K562 (cell line): ENCODE measurements at regions not wholly inside any gene's neighbourhood (a gene's known extent, or its start where the extent isn't known, plus 50 kb on each side); places are given as distances from the start of the nearest gene placed in this dataset.

Source experiments
- ATAC-seq: fragments of 200-7000 bp; cut with Tn5 transposase; 3 replicates; pipeline ENCODE4 v1.9.1; 2020; ENCODE audit warnings: moderate library complexity
- BruUV-seq: library from RNA; stranded (reverse); fragments of 400-500 nt; replicated peaks from 2 replicates; lab custom pipeline; 2021; lab: Mats Ljungman, UMichigan
- CTCF ChIA-PET: fragments of 300-600 bp; formaldehyde crosslinking; extraction: SDS; loops from one replicate; lab custom pipeline; 2021; ENCODE audit warnings: low intra/inter-chr PET ratio; lab: Yijun Ruan, JAX
- POLR2A ChIA-PET: fragments of 300-600, 350-650 bp; sonication (Branson Sonifier 250); formaldehyde crosslinking; extraction: SDS; loops from one replicate; lab custom pipeline; 2021; ENCODE audit warnings: antibody characterized with exemption, inconsistent platforms; lab: Yijun Ruan, JAX
- DNase-seq, 4 experiments: peaks; one replicate each; pipeline versions ENCODE4 v3.0.0 to v3.0.0-alpha.2; 2011 to 2018; ENCODE audit warnings: low spot score in 3 of 4, mixed read lengths in 3 of 4; ENCODE audit errors: extremely low read depth in 1 of 4
- FAIRE-seq: peaks from 2 replicates; lab custom pipeline; 2011; peaks lifted over from hg19 to GRCh38; lab: Jason Lieb, UNC
- H2AFZ ChIP-seq: 2 replicates; pipeline ENCODE4 v1.6.0; 2011; ENCODE audit warnings: low read depth, low read length, control low read depth, inconsistent platforms
- H3K27ac ChIP-seq: fragments of 200-600 bp; 3 replicates; pipeline ENCODE4 v1.8.0; 2011; ENCODE audit warnings: low read depth, mild to moderate bottlenecking, control low read depth, inconsistent platforms, low read length, moderate library complexity, mixed read lengths; ENCODE audit errors: extremely low read depth
- H3K27me3 ChIP-seq, 2 experiments: fragments of 300-600 bp in 1 of 2; 2 replicates in 1 of 2; 3 replicates in 1 of 2; pipeline versions ENCODE4 v1.6.0 to v1.8.0; 2011; ENCODE audit warnings: inconsistent platforms in 2 of 2, low read length in 2 of 2, mild to moderate bottlenecking in 1 of 2, mixed read lengths in 1 of 2, moderate library complexity in 1 of 2; ENCODE audit not compliant: control insufficient read depth in 2 of 2, insufficient read depth in 2 of 2
- H3K36me3 ChIP-seq: fragments of 300-600 bp; 3 replicates; pipeline ENCODE4 v1.8.0; 2011; ENCODE audit warnings: mild to moderate bottlenecking, low read length, inconsistent platforms; ENCODE audit not compliant: control insufficient read depth, insufficient read depth
- H3K4me1 ChIP-seq, 2 experiments: fragments of 200-600 bp in 1 of 2; replicated peaks in 1 of 2; 2 replicates in 1 of 2; 3 replicates in 1 of 2; pipeline versions ENCODE4 v1.5.1 to v1.8.0; 2011; ENCODE audit warnings: inconsistent platforms in 2 of 2, low read length in 2 of 2, mild to moderate bottlenecking in 1 of 2, mixed read lengths in 1 of 2, moderate library complexity in 1 of 2; ENCODE audit not compliant: control insufficient read depth in 2 of 2, insufficient read depth in 2 of 2
- H3K4me2 ChIP-seq: 2 replicates; pipeline ENCODE4 v1.6.1; 2011; ENCODE audit warnings: low read length, control low read depth, inconsistent platforms, mixed read lengths; ENCODE audit not compliant: insufficient read depth
- H3K4me3 ChIP-seq: fragments of 200-600 bp; sonication (generic), shearing (Covaris generic); 2 replicates; pipeline ENCODE4 v1.5.1; 2016; ENCODE audit warnings: control low read depth, inconsistent platforms
- H3K79me2 ChIP-seq: fragments of 200-600 bp; 3 replicates; pipeline ENCODE4 v1.8.0; 2011; ENCODE audit warnings: low read length, inconsistent platforms; ENCODE audit not compliant: control insufficient read depth, insufficient read depth
- H3K9ac ChIP-seq, 2 experiments: 2 replicates each; pipeline versions ENCODE4 v1.6.0 to v1.6.1; 2011; ENCODE audit warnings: low read depth in 2 of 2, low read length in 2 of 2, control low read depth in 1 of 2, inconsistent platforms in 1 of 2, mild to moderate bottlenecking in 1 of 2, mixed read lengths in 1 of 2; ENCODE audit not compliant: insufficient read depth in 1 of 2
- H3K9me1 ChIP-seq: one replicate; pipeline ENCODE4 v1.6.0; 2011; ENCODE audit warnings: inconsistent platforms, mild to moderate bottlenecking, low read length, moderate library complexity; ENCODE audit not compliant: control insufficient read depth, insufficient read depth
- H3K9me3 ChIP-seq: replicated peaks from 2 replicates; pipeline ENCODE4 v1.5.1; 2011; ENCODE audit warnings: low read depth, low read length, inconsistent platforms; ENCODE audit not compliant: control insufficient read depth, insufficient read depth
- H4K20me1 ChIP-seq: replicated peaks from 2 replicates; pipeline ENCODE4 v1.6.1; 2011; ENCODE audit warnings: low read length, inconsistent platforms, mixed read lengths; ENCODE audit not compliant: control insufficient read depth, insufficient read depth
- CCAR2 ChIP-seq: fragments of 200-400 bp; formaldehyde crosslinking; IDR thresholded peaks from 2 replicates; pipeline ENCODE4 v1.6.1; 2017; ENCODE audit warnings: mild to moderate bottlenecking, low read depth, low read length
- CSDE1 ChIP-seq, 2 experiments: fragments of 450-650 bp; IDR thresholded peaks; 2 replicates each; pipeline ENCODE4 v1.6.1; 2016; ENCODE audit warnings: mild to moderate bottlenecking in 1 of 2
- HDAC6 ChIP-seq: IDR thresholded peaks from 2 replicates; pipeline ENCODE4 v1.6.1; 2012; ENCODE audit warnings: low read depth, mild to moderate bottlenecking, control low read depth, inconsistent platforms, low read length, moderate library complexity
- HDAC8 ChIP-seq: fragments of 450-650 bp; IDR thresholded peaks from 2 replicates; pipeline ENCODE4 v1.6.1; 2016; ENCODE audit warnings: mild to moderate bottlenecking, missing genetic modification characterization, moderate library complexity, missing compliant biosample characterization
- L3MBTL2 ChIP-seq: fragments of 450-650 bp; IDR thresholded peaks from 2 replicates; pipeline ENCODE4 v1.6.1; 2016; ENCODE audit warnings: mild to moderate bottlenecking, moderate library complexity
- NCOA6 ChIP-seq: fragments of 450-650 bp; IDR thresholded peaks from 2 replicates; pipeline ENCODE4 v1.6.1; 2017; ENCODE audit warnings: mild to moderate bottlenecking
- ZNF778 ChIP-seq: fragments of 450-650 bp; formaldehyde crosslinking; IDR thresholded peaks from 2 replicates; pipeline ENCODE4 v1.4.0; 2020; ENCODE audit warnings: mild to moderate bottlenecking, moderate library complexity
- WGBS: fragments of 100-300 bp; shearing (Covaris generic); methylation state at CpG from one replicate; pipeline ENCODE4 v1.1.6; 2016; ENCODE audit warnings: low coverage, mixed read lengths; ENCODE audit not compliant: insufficient coverage; ENCODE audit errors: missing lambda C conversion rate; 5-methylcytosine and 5-hydroxymethylcytosine counted together
- in situ Hi-C: fragments of 300-500 bp; cut with MboI; formaldehyde crosslinking; loops from 4 replicates; pipeline ENCODE4 v1.15.0; 2018; ENCODE audit warnings: inconsistent platforms, mixed read lengths
- intact Hi-C: fragments of 100-400 bp; cut with micrococcal nuclease; formaldehyde crosslinking; loops from 2 replicates; pipeline ENCODE4 v1.14.2; 2022
- TF ChIP-seq, protein P1 (sequence below): sonication (generic); formaldehyde crosslinking; IDR thresholded peaks from 2 replicates; pipeline ENCODE4 v1.9.0; 2022; ENCODE audit warnings: mild to moderate bottlenecking, missing genetic modification reagents
- TF ChIP-seq, protein P2 (sequence below): sonication (generic); formaldehyde crosslinking; IDR thresholded peaks from 2 replicates; pipeline ENCODE4 v1.8.0; 2023; ENCODE audit warnings: mild to moderate bottlenecking, missing genetic modification reagents
- TF ChIP-seq, protein P3 (sequence below): fragments of 250-450 bp; sonication (Bioruptor Pico); IDR thresholded peaks from 2 replicates; pipeline ENCODE4 v1.8.0; 2022; ENCODE audit warnings: inconsistent platforms
- TF ChIP-seq, protein P4 (sequence below): fragments of 250-450 bp; sonication (Bioruptor Pico); IDR thresholded peaks from 2 replicates; pipeline ENCODE4 v1.5.0; 2021
- TF ChIP-seq, protein P5 (sequence below): fragments of 450-650 bp; formaldehyde crosslinking; conservative IDR thresholded peaks from 2 replicates; pipeline ENCODE4 v1.4.0; 2022; ENCODE audit warnings: mild to moderate bottlenecking, missing genetic modification characterization
- TF ChIP-seq, protein P6 (sequence below): fragments of 250-450 bp; sonication (Bioruptor Pico); IDR thresholded peaks from 2 replicates; pipeline ENCODE4 v1.5.0; 2020; ENCODE audit warnings: mild to moderate bottlenecking, borderline replicate concordance

DNA sequence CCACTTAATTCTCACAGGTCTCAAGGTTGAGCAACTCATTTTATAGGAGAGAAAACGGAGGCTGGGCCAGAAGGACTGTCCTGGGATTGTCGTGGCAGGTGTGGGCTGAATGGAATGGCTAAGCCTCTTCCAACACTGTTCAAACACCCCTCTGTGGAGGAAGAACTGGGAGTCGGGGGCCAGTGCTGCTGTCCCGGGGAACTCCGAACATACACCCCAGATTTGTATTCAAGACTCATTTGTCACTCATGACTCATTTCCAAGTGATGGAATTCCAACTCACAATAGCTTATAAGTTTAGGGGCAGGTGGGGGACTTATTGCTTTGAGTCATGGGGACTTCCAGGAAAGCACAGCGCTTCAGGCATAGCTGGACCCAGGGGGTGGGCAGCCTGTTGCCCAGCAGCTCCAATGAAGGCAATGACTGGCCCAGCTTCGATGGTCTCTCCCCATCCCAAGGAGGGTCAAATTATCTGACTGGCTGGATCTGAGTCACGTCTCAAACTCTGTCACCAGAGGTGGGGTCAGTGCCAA, 72.5 kb downstream of the TM2D3 start:
- 3% methylated on average over 7 of the region's 8 CpGs for WGBS
- no peaks in the 10 kb centered on the region for H3K36me3 ChIP-seq
- TF ChIP-seq HDAC8 (tag) (no peak), ZNF778 (no peak), NCOA6 (no peak), L3MBTL2 (no peak), CCAR2 (no peak), CSDE1 (IDR thresholded peaks at IDR 0.05) (no peak), HDAC6 (no peak)
- TF ChIP-seq, protein P1, sequence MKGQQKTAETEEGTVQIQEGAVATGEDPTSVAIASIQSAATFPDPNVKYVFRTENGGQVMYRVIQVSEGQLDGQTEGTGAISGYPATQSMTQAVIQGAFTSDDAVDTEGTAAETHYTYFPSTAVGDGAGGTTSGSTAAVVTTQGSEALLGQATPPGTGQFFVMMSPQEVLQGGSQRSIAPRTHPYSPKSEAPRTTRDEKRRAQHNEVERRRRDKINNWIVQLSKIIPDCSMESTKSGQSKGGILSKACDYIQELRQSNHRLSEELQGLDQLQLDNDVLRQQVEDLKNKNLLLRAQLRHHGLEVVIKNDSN, result no peak
- TF ChIP-seq, protein P2, sequence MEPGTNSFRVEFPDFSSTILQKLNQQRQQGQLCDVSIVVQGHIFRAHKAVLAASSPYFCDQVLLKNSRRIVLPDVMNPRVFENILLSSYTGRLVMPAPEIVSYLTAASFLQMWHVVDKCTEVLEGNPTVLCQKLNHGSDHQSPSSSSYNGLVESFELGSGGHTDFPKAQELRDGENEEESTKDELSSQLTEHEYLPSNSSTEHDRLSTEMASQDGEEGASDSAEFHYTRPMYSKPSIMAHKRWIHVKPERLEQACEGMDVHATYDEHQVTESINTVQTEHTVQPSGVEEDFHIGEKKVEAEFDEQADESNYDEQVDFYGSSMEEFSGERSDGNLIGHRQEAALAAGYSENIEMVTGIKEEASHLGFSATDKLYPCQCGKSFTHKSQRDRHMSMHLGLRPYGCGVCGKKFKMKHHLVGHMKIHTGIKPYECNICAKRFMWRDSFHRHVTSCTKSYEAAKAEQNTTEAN (CRISPR knock-in tag), result no peak
- TF ChIP-seq, protein P3, sequence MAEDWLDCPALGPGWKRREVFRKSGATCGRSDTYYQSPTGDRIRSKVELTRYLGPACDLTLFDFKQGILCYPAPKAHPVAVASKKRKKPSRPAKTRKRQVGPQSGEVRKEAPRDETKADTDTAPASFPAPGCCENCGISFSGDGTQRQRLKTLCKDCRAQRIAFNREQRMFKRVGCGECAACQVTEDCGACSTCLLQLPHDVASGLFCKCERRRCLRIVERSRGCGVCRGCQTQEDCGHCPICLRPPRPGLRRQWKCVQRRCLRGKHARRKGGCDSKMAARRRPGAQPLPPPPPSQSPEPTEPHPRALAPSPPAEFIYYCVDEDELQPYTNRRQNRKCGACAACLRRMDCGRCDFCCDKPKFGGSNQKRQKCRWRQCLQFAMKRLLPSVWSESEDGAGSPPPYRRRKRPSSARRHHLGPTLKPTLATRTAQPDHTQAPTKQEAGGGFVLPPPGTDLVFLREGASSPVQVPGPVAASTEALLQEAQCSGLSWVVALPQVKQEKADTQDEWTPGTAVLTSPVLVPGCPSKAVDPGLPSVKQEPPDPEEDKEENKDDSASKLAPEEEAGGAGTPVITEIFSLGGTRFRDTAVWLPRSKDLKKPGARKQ (CRISPR knock-in tag), result no peak
- TF ChIP-seq, protein P4, sequence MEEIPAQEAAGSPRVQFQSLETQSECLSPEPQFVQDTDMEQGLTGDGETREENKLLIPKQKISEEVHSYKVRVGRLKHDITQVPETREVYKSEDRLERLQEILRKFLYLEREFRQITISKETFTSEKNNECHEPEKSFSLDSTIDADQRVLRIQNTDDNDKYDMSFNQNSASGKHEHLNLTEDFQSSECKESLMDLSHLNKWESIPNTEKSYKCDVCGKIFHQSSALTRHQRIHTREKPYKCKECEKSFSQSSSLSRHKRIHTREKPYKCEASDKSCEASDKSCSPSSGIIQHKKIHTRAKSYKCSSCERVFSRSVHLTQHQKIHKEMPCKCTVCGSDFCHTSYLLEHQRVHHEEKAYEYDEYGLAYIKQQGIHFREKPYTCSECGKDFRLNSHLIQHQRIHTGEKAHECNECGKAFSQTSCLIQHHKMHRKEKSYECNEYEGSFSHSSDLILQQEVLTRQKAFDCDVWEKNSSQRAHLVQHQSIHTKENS (CRISPR knock-in tag), result no peak
- TF ChIP-seq, protein P5, sequence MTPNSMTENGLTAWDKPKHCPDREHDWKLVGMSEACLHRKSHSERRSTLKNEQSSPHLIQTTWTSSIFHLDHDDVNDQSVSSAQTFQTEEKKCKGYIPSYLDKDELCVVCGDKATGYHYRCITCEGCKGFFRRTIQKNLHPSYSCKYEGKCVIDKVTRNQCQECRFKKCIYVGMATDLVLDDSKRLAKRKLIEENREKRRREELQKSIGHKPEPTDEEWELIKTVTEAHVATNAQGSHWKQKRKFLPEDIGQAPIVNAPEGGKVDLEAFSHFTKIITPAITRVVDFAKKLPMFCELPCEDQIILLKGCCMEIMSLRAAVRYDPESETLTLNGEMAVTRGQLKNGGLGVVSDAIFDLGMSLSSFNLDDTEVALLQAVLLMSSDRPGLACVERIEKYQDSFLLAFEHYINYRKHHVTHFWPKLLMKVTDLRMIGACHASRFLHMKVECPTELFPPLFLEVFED, result no peak
- TF ChIP-seq, protein P6, sequence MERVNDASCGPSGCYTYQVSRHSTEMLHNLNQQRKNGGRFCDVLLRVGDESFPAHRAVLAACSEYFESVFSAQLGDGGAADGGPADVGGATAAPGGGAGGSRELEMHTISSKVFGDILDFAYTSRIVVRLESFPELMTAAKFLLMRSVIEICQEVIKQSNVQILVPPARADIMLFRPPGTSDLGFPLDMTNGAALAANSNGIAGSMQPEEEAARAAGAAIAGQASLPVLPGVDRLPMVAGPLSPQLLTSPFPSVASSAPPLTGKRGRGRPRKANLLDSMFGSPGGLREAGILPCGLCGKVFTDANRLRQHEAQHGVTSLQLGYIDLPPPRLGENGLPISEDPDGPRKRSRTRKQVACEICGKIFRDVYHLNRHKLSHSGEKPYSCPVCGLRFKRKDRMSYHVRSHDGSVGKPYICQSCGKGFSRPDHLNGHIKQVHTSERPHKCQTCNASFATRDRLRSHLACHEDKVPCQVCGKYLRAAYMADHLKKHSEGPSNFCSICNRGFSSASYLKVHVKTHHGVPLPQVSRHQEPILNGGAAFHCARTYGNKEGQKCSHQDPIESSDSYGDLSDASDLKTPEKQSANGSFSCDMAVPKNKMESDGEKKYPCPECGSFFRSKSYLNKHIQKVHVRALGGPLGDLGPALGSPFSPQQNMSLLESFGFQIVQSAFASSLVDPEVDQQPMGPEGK (CRISPR knock-in tag), result no peak

More for the DNA sequence above, 72.5 kb downstream of the TM2D3 start:
- Histone ChIP-seq H3K4me1 (no peaks in the 10 kb centered on the region; a peak in 1 of 5 replicates), H2AFZ (no peak overlapping the region), H4K20me1 (no peaks in the 10 kb centered on the region), H3K9me3 (no peaks in the 10 kb centered on the region; the same call in 1 of the 2 replicates), H3K79me2 (no peaks in the 10 kb centered on the region), H3K27ac (no peak overlapping the region), H3K9me1 (no peaks in the 10 kb centered on the region), H3K27me3 (peaks cover 32 to 59% of the 10 kb centered on the region in 2 experiments), H3K4me2 (no peak overlapping the region), H3K4me3 (no peak overlapping the region), H3K9ac (no peak overlapping the region)
- in situ Hi-C loops, result no loop called here
- ChIA-PET POLR2A (interaction anchor here (0.9 kb wide), 1 partner anchor 13 kb away, joined by 3 read pairs; no protein-coding TSS in a partner anchor), CTCF (no interaction called here)
- BruUV-seq, result no TSS peak
- ATAC-seq, result no peak
- intact Hi-C loops, result no loop called here
- FAIRE-seq, result no peak
- DNase-seq, result no peak
